Neural cell (in vitro differentiated cells): ENCODE measurements at regions not wholly inside any gene's neighbourhood (a gene's known extent, or its start where the extent isn't known, plus 50 kb on each side); places are given as distances from the start of the nearest gene placed in this dataset.

ENCODE experiments used
- CTCF ChIP-seq: fragments of 450-650 bp; IDR thresholded peaks from 2 replicates; pipeline ENCODE4 v1.5.1; 2014; ENCODE audit warnings: antibody characterized with exemption, mild to moderate bottlenecking, moderate library complexity; ENCODE audit not compliant: poor library complexity, severe bottlenecking
- EP300 ChIP-seq: fragments of 450-650 bp; conservative IDR thresholded peaks from 2 replicates; pipeline ENCODE4 v1.6.1; 2014; ENCODE audit warnings: antibody characterized with exemption, mild to moderate bottlenecking, moderate library complexity; ENCODE audit not compliant: poor library complexity, severe bottlenecking
- EZH2 ChIP-seq: fragments of 200-600, 300-800 bp; shearing (Covaris generic), sonication (generic); IDR thresholded peaks from 2 replicates; pipeline ENCODE4 v1.6.1; 2014; ENCODE audit warnings: antibody characterized with exemption, low read length, borderline replicate concordance, mild to moderate bottlenecking; ENCODE audit not compliant: insufficient read depth, poor library complexity, severe bottlenecking
- POLR2AphosphoS5 ChIP-seq: IDR thresholded peaks from 2 replicates; pipeline ENCODE4 v1.6.1; 2012
- SMC3 ChIP-seq: fragments of 450-650 bp; conservative IDR thresholded peaks from 2 replicates; pipeline ENCODE4 v1.6.1; 2014; ENCODE audit warnings: antibody characterized with exemption, mild to moderate bottlenecking, moderate library complexity; ENCODE audit not compliant: poor library complexity
- TF ChIP-seq, protein P1 (sequence below): IDR thresholded peaks from 2 replicates; pipeline ENCODE4 v1.6.1; 2012; ENCODE audit warnings: borderline replicate concordance

DNA sequence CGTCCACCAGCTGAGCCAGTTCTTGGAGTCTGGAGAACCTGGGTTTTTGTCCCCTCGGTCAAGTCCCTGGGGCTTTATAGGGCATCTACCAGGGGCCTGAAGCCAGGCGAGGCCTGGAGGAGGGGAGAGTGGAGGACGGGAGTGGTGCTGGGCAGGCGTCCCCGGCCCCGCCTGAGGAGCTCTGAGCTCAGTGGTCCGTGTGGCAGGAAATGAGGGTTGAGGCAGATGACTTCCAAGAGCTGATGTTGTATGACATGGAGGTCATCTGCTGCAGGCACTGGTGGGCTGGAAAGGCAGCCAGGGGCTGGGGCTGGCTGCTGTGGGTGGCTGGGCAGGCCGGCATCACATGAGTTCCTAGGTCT lies 118.5 kb upstream of the HS6ST1 start:
- TF ChIP-seq CTCF (no peak), SMC3 (no peak), EP300 (no peak), POLR2AphosphoS5 (no peak), EZH2 (no peak)
- TF ChIP-seq, protein P1, sequence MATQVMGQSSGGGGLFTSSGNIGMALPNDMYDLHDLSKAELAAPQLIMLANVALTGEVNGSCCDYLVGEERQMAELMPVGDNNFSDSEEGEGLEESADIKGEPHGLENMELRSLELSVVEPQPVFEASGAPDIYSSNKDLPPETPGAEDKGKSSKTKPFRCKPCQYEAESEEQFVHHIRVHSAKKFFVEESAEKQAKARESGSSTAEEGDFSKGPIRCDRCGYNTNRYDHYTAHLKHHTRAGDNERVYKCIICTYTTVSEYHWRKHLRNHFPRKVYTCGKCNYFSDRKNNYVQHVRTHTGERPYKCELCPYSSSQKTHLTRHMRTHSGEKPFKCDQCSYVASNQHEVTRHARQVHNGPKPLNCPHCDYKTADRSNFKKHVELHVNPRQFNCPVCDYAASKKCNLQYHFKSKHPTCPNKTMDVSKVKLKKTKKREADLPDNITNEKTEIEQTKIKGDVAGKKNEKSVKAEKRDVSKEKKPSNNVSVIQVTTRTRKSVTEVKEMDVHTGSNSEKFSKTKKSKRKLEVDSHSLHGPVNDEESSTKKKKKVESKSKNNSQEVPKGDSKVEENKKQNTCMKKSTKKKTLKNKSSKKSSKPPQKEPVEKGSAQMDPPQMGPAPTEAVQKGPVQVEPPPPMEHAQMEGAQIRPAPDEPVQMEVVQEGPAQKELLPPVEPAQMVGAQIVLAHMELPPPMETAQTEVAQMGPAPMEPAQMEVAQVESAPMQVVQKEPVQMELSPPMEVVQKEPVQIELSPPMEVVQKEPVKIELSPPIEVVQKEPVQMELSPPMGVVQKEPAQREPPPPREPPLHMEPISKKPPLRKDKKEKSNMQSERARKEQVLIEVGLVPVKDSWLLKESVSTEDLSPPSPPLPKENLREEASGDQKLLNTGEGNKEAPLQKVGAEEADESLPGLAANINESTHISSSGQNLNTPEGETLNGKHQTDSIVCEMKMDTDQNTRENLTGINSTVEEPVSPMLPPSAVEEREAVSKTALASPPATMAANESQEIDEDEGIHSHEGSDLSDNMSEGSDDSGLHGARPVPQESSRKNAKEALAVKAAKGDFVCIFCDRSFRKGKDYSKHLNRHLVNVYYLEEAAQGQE: no peak
